Cardiac septum (tissue), 1 donor: ENCODE measurements at regions not wholly inside any gene's neighbourhood (a gene's known extent, or its start where the extent isn't known, plus 50 kb on each side); places are given as distances from the start of the nearest gene placed in this dataset.
"Not testable (repeated sequence)": the region's sequence is repeated elsewhere in the genome, so short reads cannot be mapped to it uniquely, and the experiment has no call there.

ENCODE experiments used
- DNase-seq: peaks from one replicate; pipeline ENCODE4 v3.0.0-alpha.2; 2020; ENCODE audit warnings: low spot score
- intact Hi-C: fragments of 100-400 bp; cut with DNase I; formaldehyde crosslinking; loops from one replicate; pipeline ENCODE4 v1.14.0; 2022
- donor health status: DM: no; HTN: no; CAD: no.

DNA sequence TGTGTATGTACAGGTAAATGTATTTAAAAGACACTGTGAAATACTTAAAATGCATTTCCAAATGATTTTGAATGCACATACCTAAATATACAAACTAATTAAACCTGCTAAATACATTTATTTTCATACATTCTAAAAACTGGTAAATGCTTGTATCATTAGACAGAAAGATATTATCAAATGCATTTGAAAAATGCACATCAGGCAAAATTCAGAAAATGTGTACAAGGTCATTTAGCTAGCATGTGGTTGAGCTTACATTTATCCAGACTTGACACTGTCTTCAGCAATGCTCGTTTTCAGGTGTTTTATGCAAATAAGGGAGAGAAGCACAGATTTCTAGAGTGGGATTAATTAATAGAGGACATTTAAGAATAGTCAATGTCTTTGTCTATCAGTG is 374.2 kb downstream of the SUCLG1 start:
- no peak for DNase-seq
- intact Hi-C loops, result no loop called here

DNA sequence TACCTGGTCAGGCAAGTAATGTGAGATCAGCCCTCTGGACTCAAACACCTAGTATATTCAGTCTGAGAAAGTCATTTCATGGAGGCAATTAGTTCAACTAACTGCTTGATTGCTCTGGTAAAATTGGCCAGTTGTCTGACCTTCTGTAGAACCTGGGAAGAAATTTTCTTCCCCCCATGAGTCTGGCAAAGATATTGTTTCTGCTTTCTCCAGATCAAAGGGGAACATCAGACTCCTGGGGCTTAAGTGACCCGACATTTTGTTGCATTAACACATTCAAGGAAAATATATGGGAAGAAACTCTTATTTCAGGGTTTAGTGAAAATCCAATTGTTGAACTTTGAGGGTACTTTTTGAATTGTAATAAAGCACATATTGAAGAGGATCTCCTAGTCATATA is 375.1 kb downstream of the SUCLG1 start:
- intact Hi-C loops, result no loop called here

DNA sequence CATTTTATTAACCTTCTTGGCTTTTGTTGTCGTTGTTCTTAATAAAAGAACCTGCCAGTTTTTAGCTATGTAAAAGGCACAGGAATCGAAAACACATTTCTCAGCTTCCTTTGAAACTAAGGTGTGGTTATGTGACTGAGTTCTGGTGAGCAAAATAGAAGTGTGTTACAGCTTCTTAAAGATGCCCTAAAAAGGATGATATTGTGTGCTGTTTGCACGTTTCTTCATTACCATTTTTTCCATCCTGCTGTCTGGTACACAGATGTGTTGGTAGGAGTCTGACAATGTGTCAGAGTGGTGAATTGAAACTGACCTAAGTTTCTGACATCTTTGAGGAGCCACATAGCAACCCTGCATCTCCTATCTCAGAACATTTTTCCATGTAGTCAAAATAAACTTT is 380.6 kb downstream of the SUCLG1 start:
- DNase-seq, result no peak
- intact Hi-C loops, result no loop called here

More for the DNA sequence above, 375.1 kb downstream of the SUCLG1 start:
- no peak for DNase-seq

DNA sequence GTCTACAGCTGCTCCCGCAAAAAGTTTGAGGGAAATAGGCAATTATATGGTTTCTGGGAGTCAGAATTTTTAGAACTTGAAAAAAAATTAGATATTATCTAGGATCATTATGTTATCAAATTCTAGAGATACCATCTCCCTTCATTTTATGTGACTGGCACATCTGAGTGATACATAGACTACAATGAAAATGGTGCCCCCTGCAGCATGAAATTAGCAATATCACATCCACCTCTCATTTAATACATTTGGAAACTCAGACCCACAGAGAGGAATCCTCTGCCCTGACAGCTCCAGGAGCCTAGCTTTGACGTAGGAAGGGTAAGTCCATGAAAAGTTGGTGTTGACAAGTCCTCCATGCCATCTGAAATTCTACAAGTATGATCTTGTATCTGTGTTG is 381.6 kb downstream of the SUCLG1 start:
- intact Hi-C loops, result no loop called here
- no peak for DNase-seq

DNA sequence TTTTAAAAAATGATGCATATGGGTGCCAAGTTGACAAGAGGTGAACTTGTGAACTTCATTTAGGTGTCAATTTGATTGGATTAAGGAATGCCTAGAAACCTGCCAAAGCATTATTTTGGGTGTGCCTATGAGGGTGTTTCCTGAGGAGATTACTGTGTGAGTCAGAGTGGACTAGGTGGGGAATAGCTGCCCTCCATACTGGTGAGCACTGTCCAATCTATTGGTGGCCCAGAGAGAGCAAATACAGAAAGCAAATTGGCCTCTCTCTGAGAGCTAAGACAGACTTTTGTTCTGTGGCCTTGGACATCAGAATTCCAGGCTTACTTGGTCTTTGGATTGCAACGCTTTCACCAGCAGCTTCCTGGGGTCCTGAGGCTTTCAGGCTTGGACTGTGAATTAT is 388.0 kb downstream of the SUCLG1 start:
- intact Hi-C loops, result no loop called here
- DNase-seq, result no peak

DNA sequence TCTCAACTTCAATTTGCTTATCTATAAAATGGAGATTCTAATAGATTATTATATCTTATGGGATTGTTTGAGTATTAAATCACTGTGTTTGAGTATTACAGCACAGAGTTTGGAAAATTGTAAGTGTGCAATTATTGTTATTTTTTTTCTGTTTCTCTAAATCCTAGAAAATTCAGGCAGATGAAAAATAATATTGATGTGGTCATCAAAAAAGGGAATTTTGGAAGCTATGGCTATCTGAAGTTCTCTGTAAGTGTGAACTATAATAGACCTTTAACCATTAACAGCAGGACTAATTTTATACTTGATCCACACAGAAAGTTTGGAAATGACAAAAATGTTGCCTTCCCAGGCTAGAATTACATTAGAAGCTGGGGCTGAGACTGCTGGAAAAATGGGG is 393.2 kb downstream of the SUCLG1 start:
- intact Hi-C loops, result no loop called here
- DNase-seq, result no peak

DNA sequence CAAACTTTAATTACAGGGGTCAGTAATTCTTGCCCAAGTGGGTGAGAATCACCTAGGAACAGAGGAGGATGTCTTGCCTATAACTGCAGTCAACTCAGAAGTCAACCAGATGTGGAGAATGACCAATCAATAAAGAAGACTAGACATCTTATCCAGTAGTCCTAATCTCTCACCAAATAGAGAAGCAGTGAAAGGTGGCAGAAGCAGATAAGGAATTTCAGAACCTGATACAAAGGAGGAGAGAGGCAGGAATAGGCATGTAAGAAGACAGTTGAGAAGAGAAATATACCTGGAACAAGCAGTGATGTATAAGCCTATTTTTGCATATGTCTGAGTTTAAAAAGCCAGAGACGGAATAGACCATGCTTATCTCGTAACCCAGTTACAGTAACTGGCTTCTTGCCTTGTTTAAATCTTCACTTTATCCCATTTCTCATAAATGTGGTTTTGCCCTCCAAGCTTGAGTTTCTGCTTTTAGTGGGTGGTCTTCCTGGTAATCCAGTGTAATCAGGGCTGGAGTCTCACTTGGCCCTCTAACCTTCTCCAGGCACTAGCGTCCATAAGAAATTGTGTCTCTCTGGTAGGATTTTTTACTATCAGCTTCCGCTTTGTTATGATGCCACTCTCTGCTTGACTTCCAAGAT is 401.0 kb downstream of the SUCLG1 start:
- no peak for DNase-seq
- intact Hi-C loops, result no loop called here

DNA sequence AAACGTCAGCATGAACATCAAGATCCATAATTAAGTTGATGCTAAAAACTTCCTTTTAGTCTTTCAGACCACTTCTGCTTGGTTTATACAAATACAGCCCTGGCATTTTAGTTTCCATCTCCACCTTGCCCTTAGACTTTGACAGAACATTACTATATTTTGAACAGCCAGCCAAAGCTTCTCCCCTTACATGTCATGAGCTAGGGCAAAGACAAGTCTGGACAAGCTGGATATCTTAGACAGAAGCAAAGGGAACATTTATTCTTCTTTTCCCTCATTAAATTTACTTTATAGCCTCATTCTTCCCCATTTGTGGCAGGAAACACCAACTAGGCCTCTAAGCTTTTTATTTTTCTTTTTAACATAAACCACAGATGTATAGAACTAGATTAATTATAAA is 403.3 kb downstream of the SUCLG1 start:
- no peak for DNase-seq
- intact Hi-C loops, result no loop called here

DNA sequence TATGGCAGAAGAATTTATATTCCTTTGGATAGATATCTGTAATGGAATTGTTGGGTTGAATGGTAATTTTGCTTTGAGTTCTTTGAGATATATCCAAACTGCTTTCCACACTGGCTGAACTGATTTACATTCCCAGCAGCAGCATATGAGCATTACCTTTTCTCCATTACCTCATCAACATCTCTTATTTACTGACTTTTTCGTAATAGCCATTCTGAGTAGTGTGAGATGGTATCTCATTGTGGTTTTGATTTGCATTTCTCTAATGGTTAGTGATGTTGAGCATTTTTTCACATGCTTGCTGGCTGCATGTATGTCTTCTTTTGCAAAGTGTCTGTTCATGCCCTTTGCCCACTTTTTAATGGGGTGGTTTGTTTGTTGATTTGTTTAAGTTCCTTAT is 404.5 kb downstream of the SUCLG1 start:
- intact Hi-C loops, DNase-seq: not testable (repeated sequence)

DNA sequence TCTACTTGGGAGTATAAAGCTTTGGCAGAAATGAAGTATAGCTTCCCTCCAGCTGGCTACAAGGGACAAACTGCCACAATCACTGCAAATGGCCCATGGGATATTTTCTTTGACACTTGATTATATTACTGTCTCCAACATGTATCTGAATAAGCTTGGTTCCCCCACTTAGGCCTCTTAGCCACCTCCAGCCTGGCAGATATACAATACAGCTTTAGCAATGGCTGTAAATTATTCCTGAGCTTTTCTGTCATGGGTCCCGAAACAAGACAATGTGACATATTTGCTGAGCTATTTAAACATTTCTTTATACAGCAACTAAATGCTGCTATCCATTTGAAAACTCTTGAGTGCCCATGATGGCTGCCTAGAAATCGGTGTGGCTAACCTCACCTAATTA is 406.2 kb downstream of the SUCLG1 start:
- intact Hi-C loops, result no loop called here
- no peak for DNase-seq

DNA sequence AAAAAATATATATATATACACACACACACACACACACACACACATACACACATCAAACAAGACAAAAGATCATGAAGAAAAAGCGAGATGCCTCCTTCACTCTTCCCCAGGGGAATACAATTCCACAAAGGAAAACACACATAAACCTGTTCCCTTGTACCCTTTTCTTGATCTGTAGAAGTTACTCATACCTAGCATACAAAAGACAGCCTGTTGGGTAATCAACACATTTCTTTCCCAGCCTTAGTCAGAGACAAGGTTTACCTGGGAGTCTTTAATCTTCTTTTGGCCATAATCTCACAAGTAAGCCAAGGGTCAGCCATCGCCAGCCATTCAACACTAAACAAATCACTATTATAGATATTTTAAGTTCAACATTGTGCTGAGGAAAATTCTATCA is 407.0 kb downstream of the SUCLG1 start:
- intact Hi-C loops, result no loop called here
- DNase-seq, result no peak

DNA sequence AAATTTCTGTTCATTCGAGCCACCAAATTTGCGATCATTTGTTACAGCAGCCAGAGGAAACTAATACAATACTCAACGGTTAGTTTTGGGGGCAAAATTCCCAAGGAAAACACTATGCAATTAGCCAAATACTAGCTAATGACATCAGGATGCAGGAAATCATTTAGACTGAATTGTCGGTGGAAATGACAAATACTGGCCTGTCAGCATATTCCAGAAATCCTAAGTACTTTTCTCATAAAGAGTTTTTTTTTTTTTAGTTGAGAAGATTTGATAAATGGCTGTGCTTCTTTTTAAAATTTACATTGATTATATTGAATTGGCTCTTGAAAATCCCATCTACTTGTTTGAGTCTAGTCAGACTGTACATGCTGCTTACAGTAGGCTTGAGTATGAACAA is 410.1 kb downstream of the SUCLG1 start:
- DNase-seq, result no peak
- intact Hi-C loops, result no loop called here

DNA sequence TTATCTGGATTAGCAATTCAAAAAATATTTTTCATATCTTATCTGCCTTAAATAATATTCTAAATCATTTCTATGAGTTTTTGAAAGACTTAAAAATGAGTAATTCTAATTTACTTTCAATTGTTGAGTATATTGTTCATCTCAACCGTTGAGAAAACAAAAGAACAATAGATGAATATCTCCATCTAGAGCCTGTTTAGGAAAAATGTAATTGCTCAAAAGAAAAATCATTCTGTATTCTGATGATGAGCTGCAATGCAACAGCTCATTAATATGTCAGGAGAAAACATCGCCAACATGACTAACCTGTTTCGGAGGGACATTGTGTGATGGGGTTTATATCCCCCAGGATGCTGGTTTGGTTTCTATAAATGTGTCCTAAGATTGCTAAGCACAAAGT is 417.6 kb downstream of the SUCLG1 start:
- intact Hi-C loops, result no loop called here
- DNase-seq, result no peak

DNA sequence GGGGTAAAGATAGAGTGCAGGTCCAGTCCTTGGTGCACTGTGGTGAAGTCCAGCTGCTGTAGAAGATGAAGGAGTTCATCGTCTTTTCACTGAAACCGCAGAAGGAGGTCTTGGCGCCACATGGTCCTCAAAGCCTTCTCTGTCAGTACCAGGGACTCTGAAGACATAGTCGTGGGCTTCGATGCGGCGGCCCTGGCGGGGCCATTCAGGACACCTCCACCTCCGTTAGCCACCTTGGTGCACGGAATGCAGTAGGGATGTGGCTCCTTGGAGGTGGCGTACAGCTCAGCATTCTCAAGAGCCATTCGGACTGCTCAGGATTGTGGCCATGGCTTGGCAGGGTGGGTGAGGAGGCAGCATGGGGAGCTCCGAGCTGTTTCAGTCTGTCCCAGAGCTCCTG is 418.8 kb downstream of the SUCLG1 start:
- DNase-seq, result no peak
- intact Hi-C loops, result no loop called here

DNA sequence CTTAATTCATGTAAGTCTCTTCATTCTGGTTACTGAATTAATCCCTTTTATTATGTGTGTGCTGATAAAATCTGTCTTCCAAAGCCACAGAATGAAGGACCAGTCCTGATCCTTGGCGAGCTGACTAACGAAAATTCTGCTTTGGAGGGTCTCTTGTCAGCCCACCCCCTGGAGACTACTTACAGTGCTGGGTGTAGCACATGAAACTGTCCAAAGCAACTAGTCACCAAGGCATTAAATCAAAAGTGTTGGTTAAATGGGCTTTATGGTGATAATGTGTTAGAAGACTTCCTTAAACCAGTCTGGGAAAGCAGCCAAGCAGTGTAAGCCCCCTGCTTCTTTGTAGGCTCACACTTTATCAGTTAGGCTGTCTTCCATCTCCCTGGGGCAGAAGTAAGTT is 420.2 kb downstream of the SUCLG1 start:
- intact Hi-C loops, result no loop called here
- no peak for DNase-seq

DNA sequence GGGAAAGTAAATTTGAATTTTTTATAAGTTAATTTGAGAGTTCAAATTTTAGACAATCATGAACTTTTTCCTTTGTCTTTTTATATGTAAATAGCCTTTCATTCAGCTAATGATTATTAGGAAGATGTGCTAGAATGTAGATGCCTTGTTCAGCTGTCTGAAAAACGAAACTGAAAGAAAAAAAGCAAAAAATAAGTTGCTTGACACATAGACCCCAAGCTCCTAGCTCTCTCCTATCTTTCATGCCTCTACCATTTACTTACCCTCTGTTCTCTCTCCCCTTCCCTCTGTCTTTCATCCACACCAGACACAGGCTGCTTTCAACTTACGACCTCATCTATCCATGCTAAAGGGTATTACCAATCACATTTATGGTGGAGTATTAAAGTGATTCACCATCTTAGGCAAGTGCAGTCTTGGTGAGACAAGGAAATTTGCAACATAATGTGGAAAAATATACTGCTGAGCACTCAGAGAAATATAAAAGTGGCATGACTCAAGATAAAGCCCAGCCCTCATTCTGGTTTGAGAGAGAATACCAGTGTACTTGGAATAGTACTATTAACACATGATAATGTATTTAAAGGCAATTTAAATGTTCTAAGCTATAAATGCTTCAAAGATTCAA is 425.6 kb downstream of the SUCLG1 start:
- intact Hi-C loops, result no loop called here
- DNase-seq, result no peak

DNA sequence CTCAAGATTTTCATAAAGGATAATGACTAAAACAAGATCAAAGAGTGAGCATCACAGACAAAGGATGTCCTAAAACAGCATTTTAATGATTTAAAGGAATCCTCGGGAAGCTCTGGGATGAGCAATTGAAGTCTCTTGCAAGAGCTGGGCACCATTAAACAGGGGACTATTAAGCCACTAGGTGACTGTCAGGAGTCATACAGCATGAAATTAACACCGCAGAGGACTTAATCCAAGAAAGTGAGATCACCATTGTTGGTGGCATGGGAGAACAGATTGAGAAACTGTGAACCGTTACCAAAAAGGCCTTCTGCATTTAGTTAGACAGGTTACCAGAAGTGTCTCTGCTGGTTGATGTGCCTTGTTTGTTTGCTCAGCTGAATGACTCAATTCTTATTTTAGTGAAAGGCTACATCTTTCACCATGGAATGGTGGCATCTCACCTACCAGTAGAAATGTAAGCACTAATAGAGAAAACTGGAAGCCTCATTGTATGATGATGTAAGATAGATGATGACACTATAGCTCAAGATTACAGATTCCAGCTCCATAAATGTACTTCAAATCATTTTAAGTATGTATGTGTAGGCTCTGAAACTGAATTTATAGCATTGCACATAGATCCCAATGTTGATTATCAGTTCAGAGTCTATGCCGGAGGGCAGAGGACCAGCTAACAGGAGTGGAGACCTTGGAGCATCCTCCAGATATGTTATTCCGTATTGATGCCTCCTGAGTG is 427.6 kb downstream of the SUCLG1 start:
- intact Hi-C loops, result no loop called here
- DNase-seq, result no peak

DNA sequence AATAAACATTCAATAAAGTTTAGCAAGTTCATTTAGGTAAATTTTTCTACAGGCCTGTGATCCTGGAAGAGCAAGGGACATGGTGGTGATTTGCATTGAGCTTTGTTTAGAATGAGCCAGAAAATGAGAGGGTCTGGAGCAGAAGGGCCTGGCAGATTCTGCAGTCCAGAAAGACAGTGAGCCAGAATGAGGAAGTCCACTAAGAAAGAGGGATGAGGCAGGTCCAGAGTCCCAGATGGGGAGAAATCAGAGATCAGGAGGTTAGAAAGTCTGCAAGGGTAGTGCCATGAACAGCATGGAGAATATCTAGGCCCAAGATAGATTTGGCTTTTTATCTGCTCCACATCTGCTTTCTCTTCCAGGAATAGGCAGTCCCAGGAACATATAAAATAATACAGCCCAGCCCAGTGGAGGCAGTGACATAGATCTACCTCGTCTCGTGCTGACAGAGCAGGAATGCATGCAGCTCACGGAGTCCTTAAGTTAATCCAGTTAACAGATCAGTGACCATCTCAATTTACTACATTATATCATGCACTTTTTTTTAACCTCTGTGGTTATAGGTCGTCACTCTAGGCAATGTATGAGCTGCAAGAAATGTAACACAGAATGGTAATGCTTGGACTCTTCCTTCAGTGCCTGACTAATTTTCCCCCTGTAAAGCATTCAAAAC is 429.0 kb downstream of the SUCLG1 start:
- intact Hi-C loops, result no loop called here

DNA sequence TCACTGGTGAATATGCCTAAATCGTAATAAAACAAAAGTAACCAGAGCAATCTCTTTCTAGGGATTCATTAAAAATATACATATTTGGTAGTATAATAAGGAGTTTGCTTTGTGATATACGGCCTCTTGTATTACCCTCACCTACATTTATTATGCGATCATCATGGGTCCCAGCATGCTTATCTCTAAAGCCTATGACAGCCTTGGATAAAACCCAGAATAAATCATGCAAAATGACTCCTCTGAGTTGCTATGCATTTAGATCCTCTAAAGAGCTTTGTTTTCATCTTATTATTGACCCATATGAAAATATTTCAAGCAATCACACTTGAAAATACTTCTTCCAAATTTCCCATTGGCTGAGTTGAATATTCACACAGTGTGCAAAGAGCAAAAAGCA is 432.3 kb downstream of the SUCLG1 start:
- DNase-seq, result no peak
- intact Hi-C loops, result no loop called here

More for the DNA sequence above, 429.0 kb downstream of the SUCLG1 start:
- DNase-seq, result no peak

DNA sequence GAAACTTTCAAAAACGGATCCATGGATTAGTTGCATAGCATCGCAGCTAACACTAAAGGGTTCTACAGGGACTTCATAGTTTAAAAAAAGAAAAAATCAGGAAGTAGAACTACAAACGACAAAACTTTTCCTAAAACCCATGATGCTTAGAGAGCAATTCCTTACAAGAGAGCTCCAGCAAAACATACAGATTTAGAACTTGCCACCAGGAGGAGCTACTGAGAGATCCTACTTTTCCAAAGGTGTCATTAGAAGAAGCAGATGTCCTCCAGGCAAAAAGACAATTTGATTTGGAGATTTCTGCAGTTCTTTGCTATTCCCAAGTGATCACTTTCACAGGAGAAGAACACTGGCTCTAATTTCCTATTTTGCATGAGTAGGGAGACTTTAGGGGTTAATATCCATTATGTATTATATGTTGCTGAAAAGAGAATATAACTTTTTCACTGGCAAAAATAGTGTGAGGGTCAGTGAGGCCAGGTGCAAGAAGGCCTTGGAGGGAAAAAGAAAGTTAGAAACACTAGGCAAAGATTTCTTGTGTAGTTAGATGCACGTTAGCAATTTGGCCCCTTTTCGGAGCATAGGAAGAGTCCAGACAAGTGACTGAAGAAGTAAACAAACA is 436.2 kb downstream of the SUCLG1 start:
- no peak for DNase-seq

More for the DNA sequence above, 436.2 kb downstream of the SUCLG1 start:
- intact Hi-C loops, result loop anchor here (2.0 kb wide), 1 partner anchor 280 kb away; no protein-coding TSS in a partner anchor
